ENCODE measurements at regions not wholly inside any gene's neighbourhood (a gene's known extent, or its start where the extent isn't known, plus 50 kb on each side); places are given as distances from the start of the nearest gene placed in this dataset.

DNA sequence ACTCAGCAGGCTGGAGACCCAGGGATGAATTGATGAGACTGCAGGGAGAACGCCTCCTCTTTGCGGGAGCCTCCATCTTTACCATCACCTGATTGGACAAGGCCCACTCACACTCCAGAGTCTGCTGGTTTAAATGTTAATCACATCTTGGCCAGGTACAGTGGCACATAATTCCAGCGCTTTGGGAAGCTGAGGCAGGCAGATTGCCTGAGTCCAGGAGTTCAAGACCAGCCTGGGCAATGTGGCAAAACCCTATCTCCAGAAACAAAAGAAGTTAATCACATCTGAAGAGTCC is 121.8 kb upstream of the C1orf174 start:
- H3K4me3 ChIP-seq (ENCODE audit: low read depth, low read length), result no peak overlapping the region
- TF ChIP-seq CTCF (IDR thresholded peaks at IDR 0.05; ENCODE audit: borderline replicate concordance, insufficient read depth, low read depth, low read length), result no peak

GRCh38 chr1:4022715-4023114 is 122.6 kb upstream of the C1orf174 start:
- H3K4me3 ChIP-seq (ENCODE audit: low read depth, low read length), result no peak overlapping the region
- no peak for TF ChIP-seq CTCF (IDR thresholded peaks at IDR 0.05; ENCODE audit: borderline replicate concordance, insufficient read depth, low read depth, low read length)

GRCh38 chr1:4023678-4024077 is 123.6 kb upstream of the C1orf174 start:
- TF ChIP-seq CTCF (IDR thresholded peaks at IDR 0.05; ENCODE audit: borderline replicate concordance, insufficient read depth, low read depth, low read length), result no peak
- no peak overlapping the region for H3K4me3 ChIP-seq (ENCODE audit: low read depth, low read length)

DNA sequence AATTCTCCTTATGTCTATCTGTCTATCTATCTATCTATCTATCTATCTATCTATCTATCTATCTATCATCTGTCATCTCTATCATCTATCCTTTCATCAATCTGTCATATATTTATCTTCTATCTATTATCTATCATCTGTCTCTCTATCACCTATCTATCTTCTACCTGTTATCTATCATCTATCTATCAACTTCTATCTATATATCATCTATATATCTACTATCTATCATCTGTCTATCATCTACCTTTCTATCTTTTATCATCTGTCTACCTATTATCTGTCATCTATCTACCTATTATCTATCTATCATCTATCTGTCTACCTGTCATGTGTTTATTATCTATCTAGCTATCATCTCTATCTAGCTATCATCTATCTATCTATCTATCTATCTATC is 124.7 kb upstream of the C1orf174 start:
- TF ChIP-seq CTCF (IDR thresholded peaks at IDR 0.05; ENCODE audit: borderline replicate concordance, insufficient read depth, low read depth, low read length), result no peak

GRCh38 chr1:4025752-4026151 is 125.7 kb upstream of the C1orf174 start:
- H3K4me3 ChIP-seq (ENCODE audit: low read depth, low read length), result no peak overlapping the region
- TF ChIP-seq CTCF (IDR thresholded peaks at IDR 0.05; ENCODE audit: borderline replicate concordance, insufficient read depth, low read depth, low read length), result no peak

More for the DNA sequence above, 124.7 kb upstream of the C1orf174 start:
- H3K4me3 ChIP-seq (ENCODE audit: low read depth, low read length), result no peak overlapping the region

DNA sequence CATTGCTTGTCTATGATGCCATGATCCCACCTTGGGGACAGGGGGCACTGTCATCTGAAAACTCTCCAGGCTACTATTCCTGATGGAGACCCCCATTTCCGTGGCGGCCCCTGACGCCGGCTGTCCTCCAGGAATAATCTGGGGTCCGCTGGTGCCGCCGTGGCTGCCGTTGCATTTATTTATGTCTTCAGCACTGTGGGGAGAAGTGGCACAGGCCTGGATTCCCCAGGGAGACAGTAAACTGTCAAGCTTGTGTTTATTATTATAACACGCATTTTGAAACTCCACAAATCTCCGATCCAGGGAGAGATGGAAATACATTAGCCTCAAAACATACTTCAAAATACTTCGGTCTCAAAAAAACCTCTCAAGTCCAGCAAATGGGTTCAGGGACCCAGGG is 126.9 kb upstream of the C1orf174 start:
- no peak for TF ChIP-seq CTCF (IDR thresholded peaks at IDR 0.05; ENCODE audit: borderline replicate concordance, insufficient read depth, low read depth, low read length)
- no peak overlapping the region for H3K4me3 ChIP-seq (ENCODE audit: low read depth, low read length)

- H3K4me3 ChIP-seq (ENCODE audit: low read depth, low read length), result no peak overlapping the region
- no peak for TF ChIP-seq CTCF (IDR thresholded peaks at IDR 0.05; ENCODE audit: borderline replicate concordance, insufficient read depth, low read depth, low read length)
These were observed 127.5 kb upstream of the C1orf174 start for GRCh38 chr1:4027492-4028138.
